ENCODE measurements at regions not wholly inside any gene's neighbourhood (a gene's known extent, or its start where the extent isn't known, plus 50 kb on each side); places are given as distances from the start of the nearest gene placed in this dataset.
A peak's percentile ranks its signal among the peaks of the same experiment; 100 is the strongest.

DNA sequence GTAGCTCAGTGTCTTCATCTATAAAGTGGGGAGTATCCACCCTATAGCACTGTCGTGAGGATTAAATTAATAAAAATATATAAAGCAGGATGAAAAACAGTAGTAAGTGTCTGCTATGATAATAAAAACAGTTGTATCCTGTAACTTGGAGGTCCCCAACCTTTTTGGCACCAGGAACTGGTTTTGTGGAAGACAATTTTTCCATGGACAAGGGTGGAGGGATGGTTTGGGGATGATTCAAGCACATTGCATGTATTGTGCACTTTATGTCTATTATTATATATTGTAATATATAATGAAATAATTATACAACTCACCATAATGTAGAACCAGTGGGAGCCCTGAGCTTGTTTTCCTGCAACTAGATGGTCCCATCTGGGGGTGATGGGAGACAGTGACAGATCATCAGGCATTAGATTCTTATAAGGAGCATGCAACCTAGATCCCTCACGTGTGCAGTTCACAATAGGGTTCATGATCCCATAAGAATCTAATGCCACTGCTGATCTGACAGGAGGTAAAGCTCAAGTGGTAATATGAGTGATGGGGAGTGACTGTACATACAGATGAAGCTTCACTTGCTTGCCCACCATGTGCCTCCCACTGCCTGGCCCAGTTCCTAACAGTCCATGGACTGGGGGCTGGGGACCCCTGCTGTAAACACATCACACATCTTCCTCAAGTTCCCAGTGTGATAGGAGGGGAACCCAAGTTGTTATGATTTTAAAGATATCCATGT lies 177.4 kb upstream of the DAPK1 start:
- H2AK5ac ChIP-seq (ENCODE audit: low read length), result no peak overlapping the region
- H3K23ac ChIP-seq (ENCODE audit: low read length), result no peak overlapping the region
- H3K36me3 ChIP-seq (ENCODE audit: control insufficient read depth in 1 of 2, insufficient read depth in 2 of 2, low read length in 2 of 2), result no peaks in the 10 kb centered on the region
- no peak overlapping the region for H4K8ac ChIP-seq (ENCODE audit: low read depth, low read length)
- H3K4me1 ChIP-seq (ENCODE audit: control insufficient read depth in 1 of 2, insufficient read depth in 2 of 2, low read length in 2 of 2), result no peaks in the 10 kb centered on the region
- no peak overlapping the region for H3K4me3 ChIP-seq (ENCODE audit: low read depth, low read length)
- no peak overlapping the region for H3K4me2 ChIP-seq (ENCODE audit: low read length)
- H4K12ac ChIP-seq (ENCODE audit: low read depth, low read length), result no peak overlapping the region
- no peak overlapping the region for H2AFZ ChIP-seq (ENCODE audit: insufficient read depth, low read length, poor library complexity)
- H2BK120ac ChIP-seq (ENCODE audit: insufficient read depth, low read length, poor library complexity), result no peak overlapping the region
- H2BK5ac ChIP-seq (ENCODE audit: low read depth, low read length, poor library complexity), result no peak overlapping the region
- no peak overlapping the region for H4K91ac ChIP-seq (ENCODE audit: low read depth, low read length)
- H3K27ac ChIP-seq (ENCODE audit: low read depth, low read length), result no peak overlapping the region
- H3K14ac ChIP-seq (ENCODE audit: low read length), result no peak overlapping the region
- WGBS (ENCODE audit: extremely low coverage, insufficient coverage, insufficient read length), result no CpG with 5 or more reads among the region's 2 CpGs
- H3K79me2 ChIP-seq (ENCODE audit: control insufficient read depth, insufficient read depth, low read length, poor library complexity), result no peaks in the 10 kb centered on the region
- H3K9ac ChIP-seq (ENCODE audit: low read length), result no peak overlapping the region
- no peaks in the 10 kb centered on the region for H3K79me1 ChIP-seq (ENCODE audit: low read length)
- H3K18ac ChIP-seq (ENCODE audit: low read length), result no peak overlapping the region
- no peaks in the 10 kb centered on the region for H3K9me3 ChIP-seq (ENCODE audit: insufficient read depth, low read depth, low read length)
- no peaks in the 10 kb centered on the region for H3K27me3 ChIP-seq (ENCODE audit: insufficient read depth, low read length)
- no peak overlapping the region for H2BK12ac ChIP-seq (ENCODE audit: low read length)
- no peak overlapping the region for H3K4ac ChIP-seq (ENCODE audit: low read depth, low read length)
- DNase-seq, result no peak

DNA sequence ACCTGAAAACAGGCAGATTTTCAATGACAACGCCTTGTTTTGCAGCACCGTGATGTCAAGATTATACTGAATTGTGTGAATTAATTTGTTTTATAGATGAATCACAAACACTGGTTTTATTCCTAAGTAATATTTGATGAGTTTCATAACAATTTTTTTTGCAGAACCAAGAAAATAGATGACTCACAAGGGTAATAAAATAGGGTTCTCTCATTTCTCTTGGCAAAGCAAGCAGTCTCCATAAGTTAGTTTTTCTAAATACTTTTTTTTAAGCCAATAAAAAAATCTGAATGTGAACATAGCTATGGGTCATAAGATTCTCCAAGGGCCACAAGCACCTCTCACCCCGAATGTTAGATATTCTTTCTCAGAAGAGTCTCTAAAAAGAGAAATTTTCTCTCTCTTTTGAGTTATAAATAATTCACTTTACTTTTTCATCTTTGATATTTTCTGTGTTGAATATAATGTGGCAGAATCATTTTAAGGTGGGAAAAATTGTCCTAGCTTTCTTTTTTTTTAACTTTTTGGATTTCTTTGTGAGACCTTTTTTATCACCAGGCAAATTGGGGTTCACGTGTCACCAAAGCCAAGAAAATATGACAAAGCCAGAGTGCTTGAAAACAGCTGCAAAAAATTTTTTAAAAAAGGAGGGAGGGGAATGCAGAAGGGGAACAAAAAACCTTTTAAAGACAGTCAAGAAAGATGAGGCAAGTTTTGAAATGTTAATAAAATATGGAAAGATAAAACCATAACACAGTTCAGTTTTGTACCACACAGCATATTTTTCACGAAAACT lies 174.6 kb upstream of the DAPK1 start:
- H4K8ac ChIP-seq (ENCODE audit: low read depth, low read length), result no peak overlapping the region
- H3K27ac ChIP-seq (ENCODE audit: low read depth, low read length), result no peak overlapping the region
- H4K12ac ChIP-seq (ENCODE audit: low read depth, low read length), result no peak overlapping the region
- no peaks in the 10 kb centered on the region for H3K9me3 ChIP-seq (ENCODE audit: insufficient read depth, low read depth, low read length)
- no peak overlapping the region for H3K18ac ChIP-seq (ENCODE audit: low read length)
- no peak overlapping the region for H2BK5ac ChIP-seq (ENCODE audit: low read depth, low read length, poor library complexity)
- no peaks in the 10 kb centered on the region for H3K79me2 ChIP-seq (ENCODE audit: control insufficient read depth, insufficient read depth, low read length, poor library complexity)
- H2BK12ac ChIP-seq (ENCODE audit: low read length), result no peak overlapping the region
- no peaks in the 10 kb centered on the region for H3K36me3 ChIP-seq (ENCODE audit: control insufficient read depth in 1 of 2, insufficient read depth in 2 of 2, low read length in 2 of 2)
- H2AFZ ChIP-seq (ENCODE audit: insufficient read depth, low read length, poor library complexity), result no peak overlapping the region
- H3K4me3 ChIP-seq (ENCODE audit: low read depth, low read length), result no peak overlapping the region
- H2BK120ac ChIP-seq (ENCODE audit: insufficient read depth, low read length, poor library complexity), result no peak overlapping the region
- H3K14ac ChIP-seq (ENCODE audit: low read length), result no peak overlapping the region
- no peaks in the 10 kb centered on the region for H3K79me1 ChIP-seq (ENCODE audit: low read length)
- H2AK5ac ChIP-seq (ENCODE audit: low read length), result no peak overlapping the region
- H3K9ac ChIP-seq (ENCODE audit: low read length), result no peak overlapping the region
- no peaks in the 10 kb centered on the region for H3K27me3 ChIP-seq (ENCODE audit: insufficient read depth, low read length)
- H4K91ac ChIP-seq (ENCODE audit: low read depth, low read length), result no peak overlapping the region
- no peak overlapping the region for H3K4ac ChIP-seq (ENCODE audit: low read depth, low read length)
- H3K23ac ChIP-seq (ENCODE audit: low read length), result no peak overlapping the region
- DNase-seq, result no peak
- WGBS (ENCODE audit: extremely low coverage, insufficient coverage, insufficient read length), result no CpG with 5 or more reads among the region's 5 CpGs
- no peaks in the 10 kb centered on the region for H3K4me1 ChIP-seq (ENCODE audit: control insufficient read depth in 1 of 2, insufficient read depth in 2 of 2, low read length in 2 of 2)
- H3K4me2 ChIP-seq (ENCODE audit: low read length), result no peak overlapping the region

DNA sequence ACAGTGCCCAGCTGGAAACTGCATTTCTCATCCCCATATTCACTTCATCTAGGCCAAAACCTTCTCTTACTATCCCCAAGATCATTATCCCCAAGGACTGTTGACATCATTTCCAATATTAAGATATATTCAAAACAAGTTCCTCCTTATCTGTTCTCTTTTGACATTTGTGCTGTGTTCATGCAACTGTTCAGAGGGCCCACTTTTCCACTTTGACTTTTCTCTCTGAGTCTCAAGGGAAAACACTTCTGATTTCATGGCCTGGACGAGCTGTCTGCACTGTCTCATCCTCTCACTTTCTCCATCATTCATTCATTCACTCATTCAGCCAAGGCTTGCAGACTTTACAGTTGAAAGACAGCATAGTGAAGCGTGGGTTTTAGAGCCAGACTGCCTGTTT lies 173.7 kb upstream of the DAPK1 start:
- H3K79me1 ChIP-seq (ENCODE audit: low read length), result no peaks in the 10 kb centered on the region
- no peaks in the 10 kb centered on the region for H3K79me2 ChIP-seq (ENCODE audit: control insufficient read depth, insufficient read depth, low read length, poor library complexity)
- H3K4me3 ChIP-seq (ENCODE audit: low read depth, low read length), result no peak overlapping the region

DNA sequence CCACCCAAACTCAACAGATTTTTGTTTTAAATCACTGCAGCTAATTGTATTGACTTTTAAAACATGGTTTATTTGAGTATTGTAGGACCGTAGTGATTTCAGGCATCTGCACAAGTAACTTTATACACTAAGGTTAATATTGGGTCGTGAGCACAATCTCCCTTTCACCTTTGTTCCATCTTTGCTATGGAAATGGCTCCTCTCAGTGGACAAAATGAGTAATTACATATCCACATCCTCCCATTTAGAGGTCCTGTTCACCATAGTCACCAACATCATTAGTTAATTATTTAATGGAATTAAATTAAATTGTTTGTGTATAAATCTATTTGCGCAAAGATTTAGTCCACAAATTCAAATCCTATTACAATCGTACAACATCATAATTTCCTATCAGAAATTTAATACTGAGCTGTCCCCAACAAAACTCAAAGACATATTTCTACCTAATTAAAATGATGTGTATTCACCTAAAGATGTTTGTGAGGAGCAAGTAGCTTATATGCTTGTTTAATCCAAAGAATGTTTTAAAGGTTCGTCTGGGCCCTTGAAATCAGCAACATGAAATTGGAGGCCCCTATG lies 173.0 kb upstream of the DAPK1 start:
- Histone ChIP-seq H3K18ac (ENCODE audit: low read length) (no peak overlapping the region), H3K27ac (ENCODE audit: low read depth, low read length) (no peak overlapping the region), H3K36me3 (ENCODE audit: control insufficient read depth in 1 of 2, insufficient read depth in 2 of 2, low read length in 2 of 2) (no peaks in the 10 kb centered on the region), H2BK120ac (ENCODE audit: insufficient read depth, low read length, poor library complexity) (no peak overlapping the region), H3K14ac (ENCODE audit: low read length) (no peak overlapping the region), H2AK5ac (ENCODE audit: low read length) (no peak overlapping the region), H3K27me3 (ENCODE audit: insufficient read depth, low read length) (no peaks in the 10 kb centered on the region), H3K23ac (ENCODE audit: low read length) (no peak overlapping the region), H2BK12ac (ENCODE audit: low read length) (no peak overlapping the region), H3K4ac (ENCODE audit: low read depth, low read length) (no peak overlapping the region), H3K79me1 (ENCODE audit: low read length) (no peaks in the 10 kb centered on the region), H4K12ac (ENCODE audit: low read depth, low read length) (no peak overlapping the region), H3K79me2 (ENCODE audit: control insufficient read depth, insufficient read depth, low read length, poor library complexity) (no peaks in the 10 kb centered on the region), H3K4me2 (ENCODE audit: low read length) (no peak overlapping the region), H3K9ac (ENCODE audit: low read length) (no peak overlapping the region), H3K4me3 (ENCODE audit: low read depth, low read length) (no peak overlapping the region), H2BK5ac (ENCODE audit: low read depth, low read length, poor library complexity) (no peak overlapping the region), H2AFZ (ENCODE audit: insufficient read depth, low read length, poor library complexity) (no peak overlapping the region), H4K91ac (ENCODE audit: low read depth, low read length) (no peak overlapping the region), H3K4me1 (ENCODE audit: control insufficient read depth in 1 of 2, insufficient read depth in 2 of 2, low read length in 2 of 2) (peaks cover 0 to 2% of the 10 kb centered on the region in 2 experiments), H3K9me3 (ENCODE audit: insufficient read depth, low read depth, low read length) (no peaks in the 10 kb centered on the region), H4K8ac (ENCODE audit: low read depth, low read length) (no peak overlapping the region)
- WGBS (ENCODE audit: extremely low coverage, insufficient coverage, insufficient read length), result no CpG with 5 or more reads among the region's 5 CpGs
- peak in 1 of 2 donors; percentile 77 for DNase-seq

More for the DNA sequence above, 173.7 kb upstream of the DAPK1 start:
- no peak overlapping the region for H3K14ac ChIP-seq (ENCODE audit: low read length)
- H3K4me2 ChIP-seq (ENCODE audit: low read length), result no peak overlapping the region
- no peak overlapping the region for H3K27ac ChIP-seq (ENCODE audit: low read depth, low read length)
- no peak overlapping the region for H3K4ac ChIP-seq (ENCODE audit: low read depth, low read length)
- no peak overlapping the region for H3K23ac ChIP-seq (ENCODE audit: low read length)
- DNase-seq, result no peak
- no peak overlapping the region for H2AFZ ChIP-seq (ENCODE audit: insufficient read depth, low read length, poor library complexity)
- H3K9me3 ChIP-seq (ENCODE audit: insufficient read depth, low read depth, low read length), result no peaks in the 10 kb centered on the region
- H3K18ac ChIP-seq (ENCODE audit: low read length), result no peak overlapping the region
- H2BK5ac ChIP-seq (ENCODE audit: low read depth, low read length, poor library complexity), result no peak overlapping the region
- H3K4me1 ChIP-seq (ENCODE audit: control insufficient read depth in 1 of 2, insufficient read depth in 2 of 2, low read length in 2 of 2), result peaks cover 0 to 2% of the 10 kb centered on the region in 2 experiments
- no peak overlapping the region for H2AK5ac ChIP-seq (ENCODE audit: low read length)
- H3K27me3 ChIP-seq (ENCODE audit: insufficient read depth, low read length), result no peaks in the 10 kb centered on the region
- no peak overlapping the region for H4K91ac ChIP-seq (ENCODE audit: low read depth, low read length)
- H4K12ac ChIP-seq (ENCODE audit: low read depth, low read length), result no peak overlapping the region
- no peak overlapping the region for H2BK12ac ChIP-seq (ENCODE audit: low read length)
- no peak overlapping the region for H4K8ac ChIP-seq (ENCODE audit: low read depth, low read length)
- no CpG with 5 or more reads among the region's 2 CpGs for WGBS (ENCODE audit: extremely low coverage, insufficient coverage, insufficient read length)
- peak overlapping the region; percentile 29 for H2BK120ac ChIP-seq (ENCODE audit: insufficient read depth, low read length, poor library complexity)
- no peak overlapping the region for H3K9ac ChIP-seq (ENCODE audit: low read length)
- no peaks in the 10 kb centered on the region for H3K36me3 ChIP-seq (ENCODE audit: control insufficient read depth in 1 of 2, insufficient read depth in 2 of 2, low read length in 2 of 2)
